PC-9 (cell line): ENCODE measurements at regions not wholly inside any gene's neighbourhood (a gene's known extent, or its start where the extent isn't known, plus 50 kb on each side); places are given as distances from the start of the nearest gene placed in this dataset.

Experiments used
- BruUV-seq: library from RNA; stranded (reverse); fragments of 400-500 nt; replicated peaks from 2 replicates; lab custom pipeline; 2021; lab: Mats Ljungman, UMichigan
- CTCF ChIA-PET: fragments of 300-600 bp; sonication (Branson Sonifier 250); formaldehyde crosslinking; loops from one replicate; lab custom pipeline; 2022; ENCODE audit warnings: antibody characterized with exemption; lab: Charles Lee
- POLR2A ChIA-PET: fragments of 300-600 bp; sonication (Branson Sonifier 250); formaldehyde crosslinking; loops from one replicate; lab custom pipeline; 2022; ENCODE audit warnings: antibody characterized with exemption; ENCODE audit not compliant: unreplicated experiment; lab: Charles Lee
- DNase-seq, 2 experiments: peaks; one replicate each; pipeline versions ENCODE4 v3.0.0 to v3.0.0-alpha.2; 2015 to 2022; ENCODE audit warnings: mixed read lengths in 1 of 2
- H2AFZ ChIP-seq: fragments of 200-600 bp; sonication (generic); 2 replicates; pipeline ENCODE4 v1.8.1; 2017; ENCODE audit warnings: antibody characterized with exemption
- H3F3A ChIP-seq: fragments of 200-600 bp; sonication (generic); 2 replicates; pipeline ENCODE4 v1.8.1; 2017; ENCODE audit warnings: antibody characterized with exemption, mild to moderate bottlenecking, low read depth; ENCODE audit not compliant: insufficient read depth
- H3K27ac ChIP-seq: fragments of 200-600 bp; sonication (generic); 2 replicates; pipeline ENCODE4 v1.6.1; 2016; ENCODE audit warnings: mixed run types
- H3K27me3 ChIP-seq: fragments of 200-600 bp; sonication (generic); 2 replicates; pipeline ENCODE4 v1.6.1; 2016; ENCODE audit warnings: low read depth, mixed run types; ENCODE audit not compliant: insufficient read depth
- H3K36me3 ChIP-seq: fragments of 200-600 bp; sonication (generic); 2 replicates; pipeline ENCODE4 v1.6.1; 2016; ENCODE audit warnings: low read depth, mixed run types
- H3K4me1 ChIP-seq: fragments of 200-600 bp; sonication (generic); replicated peaks from 2 replicates; pipeline ENCODE4 v1.6.1; 2016; ENCODE audit warnings: mixed run types; ENCODE audit not compliant: insufficient read depth
- H3K4me2 ChIP-seq: fragments of 200-600 bp; sonication (generic); 2 replicates; pipeline ENCODE4 v1.6.1; 2017; ENCODE audit warnings: mixed run types
- H3K4me3 ChIP-seq: fragments of 200-600 bp; sonication (generic); 2 replicates; pipeline ENCODE4 v1.6.1; 2016; ENCODE audit warnings: mixed run types
- H3K79me2 ChIP-seq: fragments of 200-600 bp; sonication (generic); 2 replicates; pipeline ENCODE4 v1.6.1; 2017; ENCODE audit warnings: low read depth, mixed run types
- H3K9me2 ChIP-seq: fragments of 200-600 bp; sonication (generic); 2 replicates; pipeline ENCODE4 v1.8.1; 2017; ENCODE audit warnings: mild to moderate bottlenecking; ENCODE audit not compliant: insufficient read depth
- H3K9me3 ChIP-seq: fragments of 200-600 bp; sonication (generic); 2 replicates; pipeline ENCODE4 v1.8.1; 2016; ENCODE audit warnings: low read depth; ENCODE audit not compliant: insufficient read depth
- H4K20me1 ChIP-seq: fragments of 200-600 bp; sonication (generic); 2 replicates; pipeline ENCODE4 v1.8.1; 2017; ENCODE audit not compliant: insufficient read depth
- EZH2 ChIP-seq: fragments of 200-600 bp; sonication (generic); IDR thresholded peaks from 2 replicates; pipeline ENCODE4 v1.8.0; 2017; ENCODE audit warnings: antibody characterized with exemption, low read depth
- intact Hi-C: fragments of 100-400 bp; cut with micrococcal nuclease; formaldehyde crosslinking; loops from one replicate; pipeline ENCODE4 v1.10.0; 2022; ENCODE audit not compliant: unreplicated experiment
- TF ChIP-seq, protein P1 (sequence below): fragments of 200-600 bp; sonication (generic); conservative IDR thresholded peaks from 2 replicates; pipeline ENCODE4 v1.6.1; 2017; ENCODE audit warnings: mixed run types, antibody characterized with exemption, mild to moderate bottlenecking, moderate library complexity

DNA sequence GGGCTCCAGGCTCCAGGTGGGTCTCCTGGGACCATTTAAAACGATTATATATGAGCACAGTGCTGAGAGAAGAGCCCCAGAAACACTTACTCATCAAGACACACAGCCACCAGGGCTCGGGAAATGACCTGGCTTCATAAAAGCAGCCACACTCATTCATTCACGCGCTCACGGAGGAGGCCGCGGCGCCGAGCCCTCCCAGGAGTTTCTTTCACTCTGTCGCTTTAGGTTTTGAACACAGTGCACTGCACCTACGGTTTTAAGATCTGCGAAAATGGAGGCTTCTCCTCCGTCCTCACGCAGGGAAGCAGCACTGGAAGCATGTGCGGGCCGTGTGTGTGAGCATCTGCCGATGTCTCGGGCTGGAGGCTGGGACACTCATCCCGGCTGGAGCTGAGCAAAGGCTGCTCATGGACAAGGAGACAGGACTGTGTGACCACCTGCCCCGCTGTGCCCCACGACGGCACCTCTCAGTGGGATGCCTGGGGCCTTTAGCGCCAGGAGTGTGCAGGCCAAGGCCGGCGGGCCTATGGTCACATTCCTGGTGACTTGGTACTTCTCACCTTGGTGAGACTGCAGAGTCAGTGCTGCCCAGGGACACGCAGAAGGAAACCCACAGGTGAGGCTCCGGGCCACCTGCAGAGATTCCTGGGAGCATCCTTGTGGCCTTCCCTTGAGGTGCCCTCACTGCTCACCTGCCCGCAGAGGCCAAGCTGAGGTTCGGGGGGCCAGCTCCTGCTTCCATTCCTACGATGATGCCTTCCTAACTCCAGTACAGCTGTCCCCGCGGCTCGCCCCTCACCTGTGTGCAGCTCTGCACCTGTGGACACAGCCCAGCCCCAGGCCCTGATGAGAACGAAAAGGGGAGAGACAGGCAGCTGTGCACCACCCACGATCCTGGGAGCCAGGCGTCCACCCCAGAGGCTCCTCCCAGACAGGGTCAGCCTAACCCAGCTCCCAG is 872.0 kb downstream of the BRD1 start:
- Histone ChIP-seq H3K4me3 (no peak overlapping the region), H3K9me2 (no peaks in the 10 kb centered on the region), H3K79me2 (no peaks in the 10 kb centered on the region), H3K27me3 (peaks cover 75% of the 10 kb centered on the region), H2AFZ (no peak overlapping the region), H3K9me3 (no peaks in the 10 kb centered on the region), H3F3A (no peaks in the 10 kb centered on the region), H3K4me2 (no peak overlapping the region), H3K4me1 (no peaks in the 10 kb centered on the region), H4K20me1 (peaks cover 3% of the 10 kb centered on the region; the same call in 1 of the 2 replicates), H3K27ac (no peak overlapping the region), H3K36me3 (no peaks in the 10 kb centered on the region)
- BruUV-seq = no TSS peak
- ChIA-PET CTCF (no interaction called here), POLR2A (no interaction called here)
- TF ChIP-seq, protein P1, sequence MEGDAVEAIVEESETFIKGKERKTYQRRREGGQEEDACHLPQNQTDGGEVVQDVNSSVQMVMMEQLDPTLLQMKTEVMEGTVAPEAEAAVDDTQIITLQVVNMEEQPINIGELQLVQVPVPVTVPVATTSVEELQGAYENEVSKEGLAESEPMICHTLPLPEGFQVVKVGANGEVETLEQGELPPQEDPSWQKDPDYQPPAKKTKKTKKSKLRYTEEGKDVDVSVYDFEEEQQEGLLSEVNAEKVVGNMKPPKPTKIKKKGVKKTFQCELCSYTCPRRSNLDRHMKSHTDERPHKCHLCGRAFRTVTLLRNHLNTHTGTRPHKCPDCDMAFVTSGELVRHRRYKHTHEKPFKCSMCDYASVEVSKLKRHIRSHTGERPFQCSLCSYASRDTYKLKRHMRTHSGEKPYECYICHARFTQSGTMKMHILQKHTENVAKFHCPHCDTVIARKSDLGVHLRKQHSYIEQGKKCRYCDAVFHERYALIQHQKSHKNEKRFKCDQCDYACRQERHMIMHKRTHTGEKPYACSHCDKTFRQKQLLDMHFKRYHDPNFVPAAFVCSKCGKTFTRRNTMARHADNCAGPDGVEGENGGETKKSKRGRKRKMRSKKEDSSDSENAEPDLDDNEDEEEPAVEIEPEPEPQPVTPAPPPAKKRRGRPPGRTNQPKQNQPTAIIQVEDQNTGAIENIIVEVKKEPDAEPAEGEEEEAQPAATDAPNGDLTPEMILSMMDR = no peak
- TF ChIP-seq EZH2 = no peak
- no peak for DNase-seq
- intact Hi-C loops = no loop called here

DNA sequence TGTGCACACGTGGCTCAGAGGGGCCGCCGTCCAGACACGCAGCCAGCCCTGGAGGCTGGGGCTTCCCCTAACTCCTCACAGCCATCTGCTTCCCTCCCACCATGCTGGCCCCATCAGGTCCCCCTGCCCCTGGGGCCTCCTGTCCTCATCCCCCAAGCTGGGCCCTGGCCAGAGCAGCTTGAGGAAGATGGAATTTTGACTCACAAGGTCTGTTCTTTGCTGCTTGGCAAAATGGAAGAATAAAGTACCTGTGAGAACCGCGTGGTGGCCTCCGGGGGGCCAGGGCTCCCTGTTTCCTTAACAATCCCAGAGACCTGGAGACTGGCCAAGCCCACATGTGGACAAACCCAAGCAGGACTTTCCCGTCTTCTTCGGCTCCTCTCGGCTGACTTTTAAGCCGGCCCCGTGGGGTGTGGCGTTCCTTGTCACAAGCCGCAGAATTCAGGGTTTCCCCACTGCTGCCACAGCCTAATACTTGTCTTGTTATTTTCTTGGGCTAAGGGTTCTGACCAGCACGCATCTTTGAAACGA is 872.8 kb downstream of the BRD1 start:
- no peak for DNase-seq
- no peaks in the 10 kb centered on the region for H3K36me3 ChIP-seq
- H3K9me3 ChIP-seq = no peaks in the 10 kb centered on the region
- no peak overlapping the region for H3K27ac ChIP-seq
- BruUV-seq = no TSS peak
- H3K9me2 ChIP-seq = no peaks in the 10 kb centered on the region
- no peak overlapping the region for H2AFZ ChIP-seq
- peaks cover 3% of the 10 kb centered on the region; the same call in 1 of the 2 replicates for H4K20me1 ChIP-seq
- ChIA-PET POLR2A (no interaction called here), CTCF (no interaction called here)
- intact Hi-C loops = no loop called here
- no peak overlapping the region for H3K4me2 ChIP-seq
- H3K79me2 ChIP-seq = no peaks in the 10 kb centered on the region
- H3K27me3 ChIP-seq = peaks cover 75% of the 10 kb centered on the region
- TF ChIP-seq, protein P1 = no peak
- TF ChIP-seq EZH2 = no peak
- H3F3A ChIP-seq = no peaks in the 10 kb centered on the region
- H3K4me3 ChIP-seq = no peak overlapping the region
- H3K4me1 ChIP-seq = no peaks in the 10 kb centered on the region

DNA sequence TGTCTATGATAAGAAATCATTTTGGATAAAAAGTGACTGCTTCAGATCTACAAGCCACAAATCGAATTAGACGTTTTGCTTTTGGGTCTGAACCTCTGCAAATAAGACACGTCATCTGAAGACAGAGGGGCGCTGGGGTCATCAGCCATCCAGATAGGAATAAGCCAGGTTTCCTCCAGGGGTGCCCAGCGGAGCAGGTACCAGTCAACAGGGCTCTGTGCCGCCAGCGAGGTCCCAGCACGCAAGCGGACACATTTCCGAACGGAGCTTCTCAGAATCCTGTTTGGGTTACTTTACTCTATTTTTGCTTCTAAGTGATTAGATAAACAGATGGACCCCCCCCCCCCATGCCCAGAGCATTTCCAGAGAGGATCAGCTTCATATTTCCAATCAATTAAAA is 873.8 kb downstream of the BRD1 start:
- Histone ChIP-seq H3K4me3 (no peak overlapping the region), H3F3A (no peaks in the 10 kb centered on the region), H3K9me3 (no peaks in the 10 kb centered on the region), H3K4me1 (no peaks in the 10 kb centered on the region), H3K27me3 (peaks cover 72% of the 10 kb centered on the region), H2AFZ (no peak overlapping the region), H3K36me3 (no peaks in the 10 kb centered on the region), H3K9me2 (no peaks in the 10 kb centered on the region), H3K79me2 (no peaks in the 10 kb centered on the region), H3K4me2 (no peak overlapping the region), H3K27ac (no peak overlapping the region), H4K20me1 (peaks cover 3% of the 10 kb centered on the region; the same call in 1 of the 2 replicates)
- intact Hi-C loops = no loop called here
- DNase-seq = no peak
- TF ChIP-seq, protein P1 = no peak
- no peak for TF ChIP-seq EZH2
- no TSS peak for BruUV-seq
- POLR2A ChIA-PET = no interaction called here
- CTCF ChIA-PET = no interaction called here
